ENCODE measurements at regions not wholly inside any gene's neighbourhood (a gene's known extent, or its start where the extent isn't known, plus 50 kb on each side); places are given as distances from the start of the nearest gene placed in this dataset.
"Not testable (repeated sequence)": the region's sequence is repeated elsewhere in the genome, so short reads cannot be mapped to it uniquely, and the experiment has no call there.

GRCh38 chr7:17580141-17580540 is 281.7 kb downstream of the AHR start:
- Mint-ChIP-seq H3K4me3 (no peak overlapping the region), H3K4me1 (no peaks in the 10 kb centered on the region), H3K27me3 (peaks cover 3% of the 10 kb centered on the region), H3K9me3 (peaks cover 23% of the 10 kb centered on the region), H3K36me3 (no peaks in the 10 kb centered on the region), H3K27ac (no peak overlapping the region)

- no peak overlapping the region for H3K4me3 Mint-ChIP-seq
- no peaks in the 10 kb centered on the region for H3K4me1 Mint-ChIP-seq
- no peak overlapping the region for H3K27ac Mint-ChIP-seq
- no peaks in the 10 kb centered on the region for H3K36me3 Mint-ChIP-seq
- peaks cover 23% of the 10 kb centered on the region for H3K9me3 Mint-ChIP-seq
- H3K27me3 Mint-ChIP-seq = peaks cover 5% of the 10 kb centered on the region
These were observed 282.4 kb downstream of the AHR start for GRCh38 chr7:17580856-17581255.

GRCh38 chr7:17581301-17581700 is 282.8 kb downstream of the AHR start:
- H3K4me1 Mint-ChIP-seq = no peaks in the 10 kb centered on the region
- H3K27ac Mint-ChIP-seq = no peak overlapping the region
- H3K36me3 Mint-ChIP-seq = no peaks in the 10 kb centered on the region
- no peak overlapping the region for H3K4me3 Mint-ChIP-seq
- H3K9me3 Mint-ChIP-seq = peaks cover 22% of the 10 kb centered on the region
- peaks cover 5% of the 10 kb centered on the region for H3K27me3 Mint-ChIP-seq

- not testable (repeated sequence) for H3K4me3 Mint-ChIP-seq, H3K4me1 Mint-ChIP-seq, H3K9me3 Mint-ChIP-seq, H3K27me3 Mint-ChIP-seq, H3K27ac Mint-ChIP-seq, H3K36me3 Mint-ChIP-seq
These were observed 284.2 kb downstream of the AHR start for GRCh38 chr7:17582696-17583095.

- Mint-ChIP-seq H3K4me3 (no peak overlapping the region), H3K27me3 (peaks cover 8% of the 10 kb centered on the region), H3K36me3 (no peaks in the 10 kb centered on the region), H3K27ac (no peak overlapping the region), H3K4me1 (no peaks in the 10 kb centered on the region), H3K9me3 (no peaks in the 10 kb centered on the region)
These were observed 285.3 kb downstream of the AHR start for GRCh38 chr7:17583786-17584185.

- Mint-ChIP-seq H3K9me3 (no peaks in the 10 kb centered on the region), H3K36me3 (no peaks in the 10 kb centered on the region)
These were observed 286.4 kb downstream of the AHR start for GRCh38 chr7:17584822-17585221.

GRCh38 chr7:17586711-17587110 is 288.3 kb downstream of the AHR start:
- no peaks in the 10 kb centered on the region for H3K36me3 Mint-ChIP-seq
- H3K9me3 Mint-ChIP-seq = no peaks in the 10 kb centered on the region
- H3K4me3 Mint-ChIP-seq = no peak overlapping the region
- H3K27ac Mint-ChIP-seq = no peak overlapping the region
- H3K27me3 Mint-ChIP-seq = peaks cover 7% of the 10 kb centered on the region
- no peaks in the 10 kb centered on the region for H3K4me1 Mint-ChIP-seq

More at GRCh38 chr7:17584822-17585221, 286.4 kb downstream of the AHR start:
- no peak overlapping the region for H3K4me3 Mint-ChIP-seq
- H3K27ac Mint-ChIP-seq = no peak overlapping the region
- peaks cover 9% of the 10 kb centered on the region for H3K27me3 Mint-ChIP-seq
- no peaks in the 10 kb centered on the region for H3K4me1 Mint-ChIP-seq

GRCh38 chr7:17588730-17589129 is 290.3 kb downstream of the AHR start:
- peaks cover 6% of the 10 kb centered on the region for H3K9me3 Mint-ChIP-seq
- H3K36me3 Mint-ChIP-seq = no peaks in the 10 kb centered on the region
- no peaks in the 10 kb centered on the region for H3K4me1 Mint-ChIP-seq
- H3K27me3 Mint-ChIP-seq = peaks cover 6% of the 10 kb centered on the region
- no peak overlapping the region for H3K27ac Mint-ChIP-seq
- no peak overlapping the region for H3K4me3 Mint-ChIP-seq

- H3K27me3 Mint-ChIP-seq = peaks cover 5% of the 10 kb centered on the region
- peaks cover 6% of the 10 kb centered on the region for H3K9me3 Mint-ChIP-seq
- no peaks in the 10 kb centered on the region for H3K4me1 Mint-ChIP-seq
- no peak overlapping the region for H3K27ac Mint-ChIP-seq
- no peaks in the 10 kb centered on the region for H3K36me3 Mint-ChIP-seq
- no peak overlapping the region for H3K4me3 Mint-ChIP-seq
These were observed 291.2 kb downstream of the AHR start for GRCh38 chr7:17589671-17590070.

GRCh38 chr7:17590221-17590620 is 291.8 kb downstream of the AHR start:
- Mint-ChIP-seq H3K36me3 (no peaks in the 10 kb centered on the region), H3K4me3 (no peak overlapping the region), H3K9me3 (peaks cover 6% of the 10 kb centered on the region), H3K4me1 (no peaks in the 10 kb centered on the region), H3K27ac (no peak overlapping the region), H3K27me3 (peaks cover 5% of the 10 kb centered on the region)

GRCh38 chr7:17593819-17594419 is 295.5 kb downstream of the AHR start:
- Mint-ChIP-seq H3K27me3 (no peaks in the 10 kb centered on the region), H3K9me3 (peaks cover 6% of the 10 kb centered on the region), H3K27ac (no peak overlapping the region), H3K4me3 (no peak overlapping the region), H3K36me3 (no peaks in the 10 kb centered on the region), H3K4me1 (no peaks in the 10 kb centered on the region)

- Mint-ChIP-seq H3K27me3 (no peaks in the 10 kb centered on the region), H3K9me3 (peaks cover 6% of the 10 kb centered on the region), H3K4me1 (no peaks in the 10 kb centered on the region), H3K36me3 (no peaks in the 10 kb centered on the region), H3K27ac (no peak overlapping the region), H3K4me3 (no peak overlapping the region)
These were observed 297.1 kb downstream of the AHR start for GRCh38 chr7:17595546-17595945.

- Mint-ChIP-seq H3K36me3 (no peaks in the 10 kb centered on the region), H3K4me1 (no peaks in the 10 kb centered on the region), H3K9me3 (no peaks in the 10 kb centered on the region), H3K4me3 (no peak overlapping the region), H3K27me3 (peaks cover 3% of the 10 kb centered on the region), H3K27ac (no peak overlapping the region)
These were observed 299.9 kb downstream of the AHR start for GRCh38 chr7:17598305-17598704.

- Mint-ChIP-seq H3K27ac (no peak overlapping the region), H3K4me1 (no peaks in the 10 kb centered on the region), H3K9me3 (no peaks in the 10 kb centered on the region), H3K36me3 (no peaks in the 10 kb centered on the region), H3K27me3 (peaks cover 5% of the 10 kb centered on the region), H3K4me3 (no peak overlapping the region)
These were observed 300.4 kb downstream of the AHR start for GRCh38 chr7:17598846-17599245.

- Mint-ChIP-seq H3K4me3 (no peak overlapping the region), H3K36me3 (no peaks in the 10 kb centered on the region), H3K27ac (no peak overlapping the region), H3K9me3 (peaks cover 5% of the 10 kb centered on the region), H3K4me1 (no peaks in the 10 kb centered on the region), H3K27me3 (peaks cover 9% of the 10 kb centered on the region)
These were observed 301.4 kb downstream of the AHR start for GRCh38 chr7:17599733-17600339.

- H3K4me3 Mint-ChIP-seq = no peak overlapping the region
- H3K27ac Mint-ChIP-seq = no peak overlapping the region
- no peaks in the 10 kb centered on the region for H3K36me3 Mint-ChIP-seq
- H3K27me3 Mint-ChIP-seq = peaks cover 10% of the 10 kb centered on the region
- H3K4me1 Mint-ChIP-seq = no peaks in the 10 kb centered on the region
- peaks cover 10% of the 10 kb centered on the region for H3K9me3 Mint-ChIP-seq
These were observed 301.9 kb downstream of the AHR start for GRCh38 chr7:17600340-17600752.

GRCh38 chr7:17601921-17602320 is 303.5 kb downstream of the AHR start:
- peaks cover 12% of the 10 kb centered on the region for H3K27me3 Mint-ChIP-seq
- H3K4me1 Mint-ChIP-seq = no peaks in the 10 kb centered on the region
- no peak overlapping the region for H3K27ac Mint-ChIP-seq
- no peaks in the 10 kb centered on the region for H3K36me3 Mint-ChIP-seq
- no peak overlapping the region for H3K4me3 Mint-ChIP-seq
- peaks cover 13% of the 10 kb centered on the region for H3K9me3 Mint-ChIP-seq

Data from activated naive CD4-positive, alpha-beta T cell treated with anti-CD3 and anti-CD28 coated beads, Interleukin-2, amount 50 U/mL, for 24 hours (primary cell).